ENCODE measurements at regions not wholly inside any gene's neighbourhood (a gene's known extent, or its start where the extent isn't known, plus 50 kb on each side); places are given as distances from the start of the nearest gene placed in this dataset.

DNA sequence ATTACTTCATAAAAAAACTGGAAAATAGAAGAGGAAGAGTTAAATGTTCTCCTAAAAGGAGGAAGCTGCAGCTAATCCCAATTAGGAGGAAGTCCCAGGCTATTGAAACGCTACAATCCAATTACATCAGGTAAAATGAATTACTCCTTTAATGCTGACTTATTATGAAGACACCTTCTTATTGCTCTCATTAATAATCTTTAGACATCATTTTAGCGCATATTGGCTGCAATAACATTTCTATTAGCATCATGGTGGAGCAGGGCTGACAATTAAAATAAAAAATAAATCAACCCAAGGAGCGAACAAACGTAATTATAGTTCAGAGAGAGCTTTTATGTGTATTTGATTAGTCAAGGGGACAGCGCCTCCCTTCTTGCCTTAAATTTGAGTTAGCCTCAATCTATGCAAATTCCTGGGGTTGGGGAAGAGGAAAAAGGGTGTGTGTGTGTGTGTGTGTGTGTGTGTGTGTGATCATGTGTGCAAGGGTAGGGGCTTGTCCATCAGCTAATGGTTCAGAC lies 109.0 kb upstream of the IRX6 start:
- TF ChIP-seq POLR2A (IDR thresholded peaks at IDR 0.05; ENCODE audit: low read length): no peak
- TF ChIP-seq GATA1 (IDR thresholded peaks at IDR 0.05; ENCODE audit: low read depth, low read length): no peak

All from erythroblast (primary cell).